ENCODE measurements at regions not wholly inside any gene's neighbourhood (a gene's known extent, or its start where the extent isn't known, plus 50 kb on each side); places are given as distances from the start of the nearest gene placed in this dataset.

GRCh38 chr12:68469113-68469512 is 137.0 kb upstream of the MDM1 start:
- TF ChIP-seq POLR2A (IDR thresholded peaks at IDR 0.05) (no peak), CTCF (IDR thresholded peaks at IDR 0.05) (no peak)

Measured in body of pancreas (tissue), 4 donors.